Endothelial cell of umbilical vein (primary cell): ENCODE measurements at regions not wholly inside any gene's neighbourhood (a gene's known extent, or its start where the extent isn't known, plus 50 kb on each side); places are given as distances from the start of the nearest gene placed in this dataset.

Source experiments
- BruUV-seq: library from RNA; stranded (reverse); fragments of 400-500 nt; replicated peaks from 2 replicates; lab custom pipeline; 2021; lab: Mats Ljungman, UMichigan
- CTCF ChIA-PET: fragments of 300-600, 350-600 bp; sonication (Branson Sonifier 250); formaldehyde crosslinking; loops from one replicate; lab custom pipeline; 2021; ENCODE audit warnings: antibody characterized with exemption, inconsistent platforms; lab: Charles Lee
- POLR2A ChIA-PET: fragments of 300-600, 350-600 bp; sonication (Branson Sonifier 250); formaldehyde crosslinking; loops from one replicate; lab custom pipeline; 2021; ENCODE audit warnings: antibody characterized with exemption, inconsistent platforms; lab: Charles Lee
- DNase-seq: peaks from one replicate; pipeline ENCODE4 v3.0.0-alpha.2; 2011; ENCODE audit warnings: low read depth, low spot score
- FAIRE-seq: peaks from 2 replicates; lab custom pipeline; 2011; peaks lifted over from hg19 to GRCh38; lab: Jason Lieb, UNC
- H2AFZ ChIP-seq: 2 replicates; pipeline ENCODE4 v1.6.0; 2012; ENCODE audit warnings: low read depth, low read length, control low read depth, inconsistent platforms
- H3K27ac ChIP-seq: 2 replicates; pipeline ENCODE4 v1.5.1; 2011; ENCODE audit warnings: low read depth, mild to moderate bottlenecking, control low read depth, low read length, moderate library complexity; ENCODE audit not compliant: insufficient read depth
- H3K27me3 ChIP-seq, 2 experiments: 2 replicates each; pipeline versions ENCODE4 v1.6.0 to v1.6.1; 2011; ENCODE audit warnings: low read length in 2 of 2, mixed read lengths in 1 of 2; ENCODE audit not compliant: control insufficient read depth in 2 of 2, insufficient read depth in 2 of 2
- H3K36me3 ChIP-seq, 2 experiments: 2 replicates in 1 of 2; 3 replicates in 1 of 2; pipeline ENCODE4 v1.5.1; 2011; ENCODE audit warnings: low read length in 2 of 2, mild to moderate bottlenecking in 1 of 2, moderate library complexity in 1 of 2; ENCODE audit not compliant: control insufficient read depth in 2 of 2, insufficient read depth in 2 of 2; ENCODE audit errors: extremely low read depth in 1 of 2
- H3K4me1 ChIP-seq: 3 replicates; pipeline ENCODE4 v1.5.1; 2011; ENCODE audit warnings: mild to moderate bottlenecking, low read length; ENCODE audit not compliant: control insufficient read depth, insufficient read depth; ENCODE audit errors: extremely low read depth
- H3K4me2 ChIP-seq: 2 replicates; pipeline ENCODE4 v1.6.1; 2011; ENCODE audit warnings: low read length, control low read depth, mixed read lengths; ENCODE audit not compliant: insufficient read depth
- H3K4me3 ChIP-seq, 3 experiments: fragments of 200-600 bp in 1 of 3; sonication (generic), shearing (Covaris generic) in 1 of 3; replicated peaks in 1 of 3; 2 replicates each; pipeline ENCODE4 v1.5.1; 2011 to 2016; ENCODE audit warnings: control low read depth in 3 of 3, low read length in 3 of 3, mild to moderate bottlenecking in 2 of 3, inconsistent platforms in 1 of 3, low read depth in 1 of 3, moderate library complexity in 1 of 3; ENCODE audit not compliant: insufficient read depth in 1 of 3
- H3K79me2 ChIP-seq: 2 replicates; pipeline ENCODE4 v1.6.0; 2012; ENCODE audit warnings: low read length, inconsistent platforms; ENCODE audit not compliant: control insufficient read depth, insufficient read depth
- H3K9ac ChIP-seq: replicated peaks from 2 replicates; pipeline ENCODE3; 2011; ENCODE audit warnings: low read length, control low read depth; ENCODE audit not compliant: insufficient read depth; ENCODE audit errors: extremely low read depth
- H3K9me1 ChIP-seq: replicated peaks from 3 replicates; pipeline ENCODE4 v1.6.0; 2011; ENCODE audit warnings: mild to moderate bottlenecking, low read length; ENCODE audit not compliant: control insufficient read depth, insufficient read depth; ENCODE audit errors: extremely low read depth
- H3K9me3 ChIP-seq: replicated peaks from 2 replicates; pipeline ENCODE4 v1.5.1; 2012; ENCODE audit warnings: low read length, inconsistent platforms; ENCODE audit not compliant: control insufficient read depth, insufficient read depth
- H4K20me1 ChIP-seq: replicated peaks from 2 replicates; pipeline ENCODE3; 2011; ENCODE audit warnings: mild to moderate bottlenecking, low read length; ENCODE audit not compliant: control insufficient read depth, insufficient read depth; ENCODE audit errors: extremely low read depth
- CTCF ChIP-seq, 2 donors: IDR thresholded peaks; 1 replicate in 1 of 2; 2 replicates in 1 of 2; pipeline ENCODE4 v1.5.1; 2011; ENCODE audit warnings: low read length in 2 of 2, mild to moderate bottlenecking in 2 of 2, moderate library complexity in 2 of 2, control low read depth in 1 of 2, inconsistent platforms in 1 of 2, low read depth in 1 of 2; ENCODE audit not compliant: insufficient read depth in 1 of 2; ENCODE audit errors: extremely low read depth in 1 of 2
- EZH2 ChIP-seq: IDR thresholded peaks from 2 replicates; pipeline ENCODE4 v1.6.1; 2012; ENCODE audit warnings: borderline replicate concordance, low read depth, mild to moderate bottlenecking, moderate library complexity, low read length, inconsistent platforms; ENCODE audit not compliant: severe bottlenecking
- FOS ChIP-seq: IDR thresholded peaks from 2 replicates; pipeline ENCODE4 v1.6.1; 2011; ENCODE audit warnings: mild to moderate bottlenecking, low read length, moderate library complexity, borderline replicate concordance; ENCODE audit not compliant: insufficient read depth
- GATA2 ChIP-seq: IDR thresholded peaks from 2 replicates; pipeline ENCODE4 v1.7.0; 2011; ENCODE audit warnings: low read depth, mild to moderate bottlenecking, moderate library complexity, mixed read lengths, low read length; ENCODE audit not compliant: insufficient read length, insufficient read depth
- JUN ChIP-seq: IDR thresholded peaks from 2 replicates; pipeline ENCODE4 v1.6.1; 2011; ENCODE audit warnings: borderline replicate concordance, low read depth; ENCODE audit not compliant: insufficient read length, insufficient read depth
- MAX ChIP-seq: IDR thresholded peaks from 2 replicates; pipeline ENCODE4 v1.6.1; 2011; ENCODE audit not compliant: insufficient read depth, insufficient read length
- MYC ChIP-seq: IDR thresholded peaks from one replicate; pipeline ENCODE4 v1.6.1; 2011; ENCODE audit warnings: mild to moderate bottlenecking, low read depth, low read length
- POLR2A ChIP-seq: IDR thresholded peaks from 2 replicates; pipeline ENCODE4 v1.6.1; 2012; ENCODE audit warnings: low read depth, mild to moderate bottlenecking, control low read depth, low read length
- POLR2AphosphoS5 ChIP-seq: IDR thresholded peaks from 2 replicates; pipeline ENCODE4 v1.6.1; 2012; ENCODE audit warnings: low read depth, mild to moderate bottlenecking, control low read depth, low read length, moderate library complexity; ENCODE audit not compliant: insufficient read depth
- dilution Hi-C: fragments of 300-500 bp; cut with MboI; formaldehyde crosslinking; loops from one replicate; pipeline ENCODE4 v1.15.0; 2019; ENCODE audit warnings: low sequenced_read_pairs; ENCODE audit not compliant: extremely low pct_ligation_motif_present
- intact Hi-C: fragments of 100-400 bp; cut with micrococcal nuclease; formaldehyde crosslinking; loops from one replicate; pipeline ENCODE4 v1.10.0; 2022

- ChIA-PET CTCF (no interaction called here), POLR2A (no interaction called here)
- intact Hi-C loops = no loop called here
- Histone ChIP-seq H3K4me3 (no peak overlapping the region), H3K27ac (no peak overlapping the region), H4K20me1 (no peaks in the 10 kb centered on the region), H3K9me3 (peaks cover 9% of the 10 kb centered on the region), H2AFZ (no peak overlapping the region), H3K9me1 (no peaks in the 10 kb centered on the region), H3K36me3 (no peaks in the 10 kb centered on the region), H3K79me2 (no peaks in the 10 kb centered on the region), H3K4me2 (no peak overlapping the region), H3K4me1 (no peaks in the 10 kb centered on the region), H3K27me3 (no peaks in the 10 kb centered on the region), H3K9ac (no peak overlapping the region)
- no peak for DNase-seq
- dilution Hi-C loops = no loop called here
- no peak for TF ChIP-seq CTCF (IDR thresholded peaks at IDR 0.05; ENCODE audit: extremely low read depth in 1 of 2, insufficient read depth in 1 of 2, low read depth in 1 of 2, low read length in 2 of 2)
- TF ChIP-seq MYC = no peak
- no peak for TF ChIP-seq FOS
- no peak for TF ChIP-seq POLR2AphosphoS5
- TF ChIP-seq POLR2A = no peak
- no peak for TF ChIP-seq EZH2
- no peak for TF ChIP-seq MAX
- no peak for TF ChIP-seq JUN
- no peak for TF ChIP-seq GATA2
- BruUV-seq = no TSS peak
- FAIRE-seq = no peak
Measured at GRCh38 chr18:77522051-77522675, 272.5 kb downstream of the GALR1 start.
